Type B pancreatic cell (in vitro differentiated cells): ENCODE measurements at regions not wholly inside any gene's neighbourhood (a gene's known extent, or its start where the extent isn't known, plus 50 kb on each side); places are given as distances from the start of the nearest gene placed in this dataset.
"Not testable (repeated sequence)": the region's sequence is repeated elsewhere in the genome, so short reads cannot be mapped to it uniquely, and the experiment has no call there.

Experiments
- DNase-seq: peaks from one replicate; pipeline ENCODE4 v3.0.0; 2021; ENCODE audit warnings: mixed read lengths; ENCODE audit not compliant: unreplicated experiment; ENCODE audit errors: extremely low spot score
- H3K27ac Mint-ChIP-seq: 2 replicates; pipeline ENCODE4 v1.8.0; 2021; ENCODE audit warnings: mild to moderate bottlenecking, mixed read lengths
- H3K27me3 Mint-ChIP-seq: 2 replicates; pipeline ENCODE4 v1.8.0; 2021; ENCODE audit warnings: mixed read lengths
- H3K36me3 Mint-ChIP-seq: 2 replicates; pipeline ENCODE4 v1.8.0; 2021; ENCODE audit warnings: mixed read lengths
- H3K4me1 Mint-ChIP-seq: one replicate; pipeline ENCODE4 v1.8.0; 2021; ENCODE audit warnings: mixed read lengths; ENCODE audit not compliant: unreplicated experiment
- H3K4me3 Mint-ChIP-seq: 2 replicates; pipeline ENCODE4 v1.8.0; 2021; ENCODE audit warnings: mild to moderate bottlenecking, mixed read lengths
- H3K9me3 Mint-ChIP-seq: 2 replicates; pipeline ENCODE4 v1.8.0; 2021; ENCODE audit warnings: mixed read lengths
- CTCF ChIP-seq: fragments of 200-600 bp; sonication (generic); conservative IDR thresholded peaks from 2 replicates; pipeline ENCODE4 v1.5.0; 2021; ENCODE audit warnings: antibody characterized with exemption, mild to moderate bottlenecking

DNA sequence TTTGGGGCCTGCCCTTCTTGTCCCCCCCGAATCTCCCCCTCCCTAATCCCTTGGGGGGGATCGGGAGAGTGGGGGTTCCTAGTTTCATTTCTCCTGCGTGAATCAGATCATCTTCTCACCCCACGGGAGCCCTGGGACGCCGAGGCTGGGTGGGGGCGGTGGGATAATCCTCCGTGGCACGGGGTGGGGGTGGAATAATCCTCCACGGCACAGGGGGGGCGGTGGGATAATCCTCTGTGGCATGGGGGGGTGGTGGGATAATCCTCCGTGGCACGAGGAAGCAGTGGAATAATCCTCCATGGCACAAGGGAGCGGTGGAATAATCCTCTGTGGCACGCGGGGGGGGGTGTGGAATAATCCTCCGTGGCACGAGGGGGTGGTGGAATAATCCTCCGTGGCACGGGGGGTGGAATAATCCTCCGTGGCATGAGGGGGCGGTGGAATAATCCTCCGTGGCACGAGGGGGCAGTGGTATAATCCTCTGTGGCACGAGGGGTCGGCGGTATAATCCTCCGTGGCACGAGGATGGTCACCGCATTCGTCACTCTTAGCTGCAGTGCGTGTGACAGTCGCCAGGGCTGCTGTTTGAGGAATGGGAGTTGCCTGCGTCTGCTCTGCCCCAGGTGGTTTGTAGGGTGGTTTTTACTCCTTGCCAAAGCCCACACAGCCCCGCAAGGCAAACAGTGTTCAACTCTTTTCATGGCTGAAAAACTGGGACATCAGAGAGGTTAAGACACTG is 156.9 kb downstream of the LAT start:
- TF ChIP-seq CTCF: no peak
- no peaks in the 10 kb centered on the region for H3K9me3 Mint-ChIP-seq
- no peak overlapping the region for H3K4me3 Mint-ChIP-seq

GRCh38 chr16:29141121-29141520 is 156.3 kb downstream of the LAT start:
- not testable (repeated sequence) for H3K27me3 Mint-ChIP-seq, H3K36me3 Mint-ChIP-seq, DNase-seq, H3K4me3 Mint-ChIP-seq, H3K9me3 Mint-ChIP-seq, H3K27ac Mint-ChIP-seq
- H3K4me1 Mint-ChIP-seq: peaks cover 11% of the 10 kb centered on the region

More for the DNA sequence above, 156.9 kb downstream of the LAT start:
- peaks cover 11% of the 10 kb centered on the region for H3K4me1 Mint-ChIP-seq
- H3K36me3 Mint-ChIP-seq: no peaks in the 10 kb centered on the region
- no peak for DNase-seq
- H3K27me3 Mint-ChIP-seq: peaks cover 9% of the 10 kb centered on the region
- H3K27ac Mint-ChIP-seq: no peak overlapping the region

DNA sequence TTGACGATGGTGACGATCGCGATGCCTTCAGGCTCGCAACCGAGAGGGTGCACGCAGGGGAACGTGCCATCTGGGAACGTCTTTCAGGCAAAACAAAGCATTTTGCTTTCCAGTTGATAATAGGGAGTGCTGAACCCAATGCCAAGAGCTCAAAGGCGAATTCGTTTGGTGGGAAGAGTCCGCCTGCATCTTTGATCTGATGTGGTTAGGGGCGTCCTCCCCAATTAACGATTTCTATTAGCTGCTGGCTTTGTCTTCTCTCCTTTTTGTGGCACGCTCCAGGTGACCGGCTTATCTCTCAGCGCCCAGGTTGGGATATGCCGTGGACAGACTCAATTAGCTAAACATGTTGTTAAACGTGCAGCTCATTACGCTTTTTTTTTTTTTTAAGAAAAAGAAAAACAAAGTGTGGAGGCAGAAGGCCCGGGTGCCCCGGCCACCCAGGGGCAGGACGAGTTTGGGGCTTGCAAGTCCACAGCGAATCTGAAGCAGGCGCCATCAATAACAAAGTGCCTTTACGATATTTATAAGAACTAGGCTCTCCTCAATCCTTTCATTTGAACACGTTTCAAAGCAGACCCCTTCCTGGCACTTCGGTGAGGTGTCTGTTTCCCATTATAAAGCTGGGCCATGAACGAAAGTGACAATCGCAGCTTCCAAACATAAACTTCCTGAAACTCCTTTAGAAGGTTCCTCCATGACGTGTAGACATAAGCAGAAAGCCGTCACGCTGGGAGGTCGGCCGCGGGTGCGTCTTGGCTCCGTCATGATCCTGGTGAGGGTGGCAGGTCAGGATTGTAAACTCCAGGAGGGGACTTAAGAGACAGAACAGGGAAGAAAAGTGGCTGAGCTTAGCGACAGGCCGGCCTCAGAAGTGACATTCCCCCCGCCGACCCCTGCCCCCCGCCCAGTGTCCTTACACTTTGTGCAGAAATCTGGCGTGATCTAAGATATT is 155.3 kb downstream of the LAT start:
- H3K4me3 Mint-ChIP-seq: peak overlapping the region; percentile 51
- H3K27ac Mint-ChIP-seq, H3K36me3 Mint-ChIP-seq, DNase-seq, H3K9me3 Mint-ChIP-seq, H3K27me3 Mint-ChIP-seq: not testable (repeated sequence)
- H3K4me1 Mint-ChIP-seq: peaks cover 11% of the 10 kb centered on the region

DNA sequence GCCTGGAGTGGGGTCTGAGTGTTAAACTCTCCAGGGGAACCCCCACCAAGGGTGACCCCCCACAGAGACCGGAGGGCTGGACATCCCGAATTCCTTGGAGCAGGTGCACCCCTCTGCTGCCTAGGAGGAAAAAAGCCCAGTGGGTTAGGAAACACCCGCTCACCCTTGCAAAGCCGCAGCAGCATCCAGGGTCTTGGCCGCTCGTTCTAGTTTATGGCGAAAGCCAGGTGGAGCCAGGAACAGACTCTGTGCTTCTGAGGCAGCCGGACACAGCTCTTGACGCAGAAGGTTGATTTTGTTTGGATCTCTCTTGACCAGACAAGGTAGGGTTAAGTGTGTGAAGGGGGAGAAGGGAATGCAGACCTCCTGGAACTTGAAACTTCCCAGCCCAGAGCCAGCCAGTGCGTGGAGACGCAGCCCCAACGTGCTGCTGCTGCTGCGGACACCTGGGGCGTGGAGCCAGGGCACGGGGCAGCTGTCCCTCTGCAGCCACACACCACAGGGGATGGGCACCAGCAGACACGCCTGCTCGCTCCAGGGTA is 154.5 kb downstream of the LAT start:
- H3K27ac Mint-ChIP-seq: no peak overlapping the region
- peak; percentile 65 for DNase-seq
- TF ChIP-seq CTCF: no peak
- H3K4me3 Mint-ChIP-seq: peak overlapping the region; percentile 31
- no peaks in the 10 kb centered on the region for H3K36me3 Mint-ChIP-seq
- peaks cover 9% of the 10 kb centered on the region for H3K27me3 Mint-ChIP-seq
- no peaks in the 10 kb centered on the region for H3K9me3 Mint-ChIP-seq
- H3K4me1 Mint-ChIP-seq: peaks cover 11% of the 10 kb centered on the region

DNA sequence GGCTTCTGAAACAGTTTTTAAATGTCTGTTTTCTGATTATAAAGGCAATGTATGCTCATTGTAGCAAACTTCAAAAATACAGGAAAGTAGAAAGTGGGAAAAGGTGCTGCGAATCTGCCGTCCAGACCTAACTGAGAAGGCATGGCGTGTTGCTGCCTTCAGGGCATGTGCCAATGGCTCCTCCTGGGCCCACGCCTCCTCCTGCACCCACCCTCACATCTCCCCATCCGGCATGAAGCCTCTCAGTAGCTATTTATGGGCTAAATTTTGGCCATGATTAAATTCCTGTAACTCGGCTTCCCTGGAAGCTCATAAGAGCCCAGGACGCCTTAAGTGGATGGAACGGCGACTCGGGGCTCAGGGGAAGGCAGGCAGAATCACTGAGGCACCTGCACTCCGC is 153.8 kb downstream of the LAT start:
- not testable (repeated sequence) for H3K9me3 Mint-ChIP-seq, H3K27ac Mint-ChIP-seq, H3K36me3 Mint-ChIP-seq, H3K27me3 Mint-ChIP-seq, H3K4me3 Mint-ChIP-seq
- peak; percentile 60 for DNase-seq
- H3K4me1 Mint-ChIP-seq: peaks cover 11% of the 10 kb centered on the region

GRCh38 chr16:29137894-29138662 is 153.2 kb downstream of the LAT start:
- H3K27ac Mint-ChIP-seq: not testable (repeated sequence)
- H3K4me1 Mint-ChIP-seq: peaks cover 11% of the 10 kb centered on the region

DNA sequence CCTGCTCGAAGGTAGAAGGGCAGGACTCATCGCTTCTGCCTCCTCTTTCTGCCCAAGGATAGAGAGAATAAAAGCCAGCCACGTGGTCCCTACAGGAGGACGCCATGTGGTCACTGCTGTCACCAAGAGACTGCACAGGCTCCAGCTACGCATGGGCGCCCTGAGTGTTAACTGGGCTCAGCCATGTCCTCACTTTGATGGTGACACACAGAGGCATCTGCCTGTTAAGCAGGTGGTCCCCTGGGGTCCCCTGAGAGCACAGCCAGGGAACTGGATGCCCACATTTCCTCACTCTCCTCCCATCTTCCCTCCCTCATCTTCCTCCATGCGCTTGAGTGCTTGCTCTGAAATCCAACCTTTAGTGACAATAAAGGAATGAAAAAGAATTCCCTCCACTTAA is 152.6 kb downstream of the LAT start:
- H3K4me3 Mint-ChIP-seq, H3K27me3 Mint-ChIP-seq, H3K27ac Mint-ChIP-seq, DNase-seq, H3K4me1 Mint-ChIP-seq, H3K36me3 Mint-ChIP-seq, H3K9me3 Mint-ChIP-seq: not testable (repeated sequence)

More at GRCh38 chr16:29137894-29138662, 153.2 kb downstream of the LAT start:
- peak; percentile 55 for DNase-seq
- H3K36me3 Mint-ChIP-seq, H3K4me3 Mint-ChIP-seq, H3K27me3 Mint-ChIP-seq, H3K9me3 Mint-ChIP-seq: not testable (repeated sequence)

DNA sequence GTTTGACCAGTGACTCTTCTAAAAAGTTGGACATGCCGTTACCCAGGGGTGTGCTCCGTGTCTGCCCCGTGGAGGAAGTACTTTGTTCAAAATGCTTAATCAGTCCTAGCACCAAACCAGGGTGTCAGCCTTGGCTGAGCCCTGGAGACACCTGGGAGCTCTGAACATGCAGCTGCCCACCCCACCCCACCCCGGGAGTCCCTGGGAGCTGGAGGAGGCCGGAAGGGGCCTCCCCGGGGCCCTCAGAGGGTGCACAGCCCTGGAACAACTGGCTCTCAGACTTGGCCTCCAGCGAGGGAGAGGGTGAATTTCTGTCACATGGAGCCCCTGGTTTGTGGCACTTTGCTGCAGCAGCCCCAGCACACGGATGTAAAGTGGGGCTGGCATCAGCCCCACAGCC is 152.1 kb downstream of the LAT start:
- DNase-seq, H3K27me3 Mint-ChIP-seq, H3K27ac Mint-ChIP-seq, H3K4me3 Mint-ChIP-seq, H3K4me1 Mint-ChIP-seq, H3K9me3 Mint-ChIP-seq, H3K36me3 Mint-ChIP-seq: not testable (repeated sequence)

DNA sequence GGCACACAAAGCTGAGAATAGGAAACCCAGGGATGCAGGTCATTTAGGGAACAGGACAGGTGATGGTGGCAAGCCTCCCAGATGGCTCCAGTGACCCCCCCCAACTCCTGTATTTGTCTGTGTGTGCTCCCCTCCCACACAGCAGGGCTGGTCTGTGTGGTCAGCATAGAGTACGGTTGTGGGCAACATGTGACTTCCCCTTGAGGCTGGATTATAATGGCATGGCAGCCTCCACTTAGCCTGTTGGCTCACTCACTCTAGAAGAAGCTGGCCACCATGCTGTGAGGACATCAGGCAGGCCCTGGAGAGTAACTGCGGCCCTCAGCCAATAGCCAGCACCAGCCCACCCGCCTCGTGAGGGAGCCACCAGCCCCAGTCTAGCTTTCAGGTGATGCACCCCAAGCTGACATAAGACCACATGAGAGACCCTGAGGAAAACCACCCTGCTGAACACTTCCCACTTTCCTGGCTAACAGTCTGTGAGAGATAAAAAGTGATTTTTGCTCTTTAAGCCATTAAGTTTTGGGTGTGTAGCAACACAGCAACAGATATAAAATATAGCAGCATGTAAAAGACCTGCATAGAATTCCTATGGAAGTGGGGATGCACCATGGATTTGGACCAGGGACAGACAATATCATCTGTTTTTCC is 151.3 kb downstream of the LAT start:
- DNase-seq, H3K36me3 Mint-ChIP-seq, H3K4me1 Mint-ChIP-seq, H3K9me3 Mint-ChIP-seq, H3K4me3 Mint-ChIP-seq, H3K27me3 Mint-ChIP-seq, H3K27ac Mint-ChIP-seq: not testable (repeated sequence)

- not testable (repeated sequence) for DNase-seq, H3K27me3 Mint-ChIP-seq, H3K36me3 Mint-ChIP-seq, H3K9me3 Mint-ChIP-seq, H3K27ac Mint-ChIP-seq, H3K4me3 Mint-ChIP-seq, H3K4me1 Mint-ChIP-seq
Observed at GRCh38 chr16:29135098-29135497, 150.2 kb downstream of the LAT start.
